ENCODE measurements at regions not wholly inside any gene's neighbourhood (a gene's known extent, or its start where the extent isn't known, plus 50 kb on each side); places are given as distances from the start of the nearest gene placed in this dataset.

GRCh38 chr19:30679789-30680188 lies 307.6 kb downstream of the ZNF536 start:
- Histone ChIP-seq H3K36me3 (no peaks in the 10 kb centered on the region), H3K79me2 (ENCODE audit: low read depth) (no peaks in the 10 kb centered on the region), H4K20me1 (ENCODE audit: low read depth) (no peaks in the 10 kb centered on the region), H3K9me3 (ENCODE audit: low read depth) (no peaks in the 10 kb centered on the region), H3K4me2 (no peak overlapping the region), H3K4me3 (no peak overlapping the region), H2AFZ (replicated peaks) (no peak overlapping the region), H3K4me1 (peaks cover 6% of the 10 kb centered on the region), H3K27me3 (no peaks in the 10 kb centered on the region), H3F3A (ENCODE audit: low read depth) (no peaks in the 10 kb centered on the region), H3K27ac (no peak overlapping the region), H3K9ac (no peak overlapping the region)
- peaks cover 15% of the 10 kb centered on the region for H3K4me1 Mint-ChIP-seq
- H3K4me3 Mint-ChIP-seq, result no peak overlapping the region
- H3K27ac Mint-ChIP-seq, result no peak overlapping the region
- H3K9me3 Mint-ChIP-seq, result no peaks in the 10 kb centered on the region
- no peaks in the 10 kb centered on the region for H3K27me3 Mint-ChIP-seq (ENCODE audit: insufficient read depth, low read depth)
- no peak for DNase-seq (ENCODE audit: low spot score)
- H3K36me3 Mint-ChIP-seq, result no peaks in the 10 kb centered on the region
- no peak for TF ChIP-seq EZH2 (IDR thresholded peaks at IDR 0.05)
- no peak for TF ChIP-seq CTCF (IDR thresholded peaks at IDR 0.05)
- no peak for TF ChIP-seq EZH2phosphoT487 (IDR thresholded peaks at IDR 0.05)

- H3K27ac Mint-ChIP-seq, result no peak overlapping the region
Observed at GRCh38 chr19:30679153-30679702, 307.0 kb downstream of the ZNF536 start.

GRCh38 chr19:30678168-30678567 lies 306.0 kb downstream of the ZNF536 start:
- H3F3A ChIP-seq (ENCODE audit: low read depth), result no peaks in the 10 kb centered on the region
- H3K27ac ChIP-seq, result no peak overlapping the region
- Mint-ChIP-seq H3K4me3 (no peak overlapping the region), H3K4me1 (peaks cover 13% of the 10 kb centered on the region), H3K27ac (no peak overlapping the region), H3K27me3 (ENCODE audit: insufficient read depth, low read depth) (no peaks in the 10 kb centered on the region), H3K36me3 (no peaks in the 10 kb centered on the region), H3K9me3 (no peaks in the 10 kb centered on the region)
- no peak overlapping the region for H3K4me3 ChIP-seq
- H3K27me3 ChIP-seq, result no peaks in the 10 kb centered on the region
- no peaks in the 10 kb centered on the region for H3K9me3 ChIP-seq (ENCODE audit: low read depth)
- no peaks in the 10 kb centered on the region for H4K20me1 ChIP-seq (ENCODE audit: low read depth)
- no peak overlapping the region for H3K9ac ChIP-seq
- H3K36me3 ChIP-seq, result no peaks in the 10 kb centered on the region
- no peaks in the 10 kb centered on the region for H3K79me2 ChIP-seq (ENCODE audit: low read depth)
- H3K4me1 ChIP-seq, result peaks cover 6% of the 10 kb centered on the region
- no peak for DNase-seq (ENCODE audit: low spot score)
- TF ChIP-seq EZH2phosphoT487 (IDR thresholded peaks at IDR 0.05) (no peak), EZH2 (IDR thresholded peaks at IDR 0.05) (no peak), CTCF (IDR thresholded peaks at IDR 0.05) (no peak)
- no peak overlapping the region for H3K4me2 ChIP-seq
- no peak overlapping the region for H2AFZ ChIP-seq (replicated peaks)

More at GRCh38 chr19:30679153-30679702, 307.0 kb downstream of the ZNF536 start:
- Mint-ChIP-seq H3K36me3 (no peaks in the 10 kb centered on the region), H3K9me3 (no peaks in the 10 kb centered on the region), H3K4me3 (no peak overlapping the region), H3K4me1 (peaks cover 15% of the 10 kb centered on the region), H3K27me3 (ENCODE audit: insufficient read depth, low read depth) (no peaks in the 10 kb centered on the region)
- TF ChIP-seq EZH2phosphoT487 (IDR thresholded peaks at IDR 0.05) (no peak), CTCF (IDR thresholded peaks at IDR 0.05) (no peak), EZH2 (IDR thresholded peaks at IDR 0.05) (no peak)
- H3K27ac ChIP-seq, result no peak overlapping the region
- no peak overlapping the region for H3K4me2 ChIP-seq
- H3K9ac ChIP-seq, result no peak overlapping the region
- H3K79me2 ChIP-seq (ENCODE audit: low read depth), result no peaks in the 10 kb centered on the region
- no peaks in the 10 kb centered on the region for H3K9me3 ChIP-seq (ENCODE audit: low read depth)
- DNase-seq (ENCODE audit: low spot score), result no peak
- H3K36me3 ChIP-seq, result no peaks in the 10 kb centered on the region
- H4K20me1 ChIP-seq (ENCODE audit: low read depth), result no peaks in the 10 kb centered on the region
- H3K27me3 ChIP-seq, result no peaks in the 10 kb centered on the region
- no peaks in the 10 kb centered on the region for H3F3A ChIP-seq (ENCODE audit: low read depth)
- H3K4me1 ChIP-seq, result peaks cover 6% of the 10 kb centered on the region
- no peak overlapping the region for H2AFZ ChIP-seq (replicated peaks)
- no peak overlapping the region for H3K4me3 ChIP-seq

Data from neural progenitor cell (in vitro differentiated cells).